VCaP (cell line): ENCODE measurements at regions not wholly inside any gene's neighbourhood (a gene's known extent, or its start where the extent isn't known, plus 50 kb on each side); places are given as distances from the start of the nearest gene placed in this dataset.
"Not testable (repeated sequence)": the region's sequence is repeated elsewhere in the genome, so short reads cannot be mapped to it uniquely, and the experiment has no call there.

Experiments
- H3K27ac ChIP-seq: fragments of 450-650 bp; 2 replicates; pipeline ENCODE4 v1.5.1; 2017
- TF ChIP-seq, protein P1 (sequence below): fragments of 450-650 bp; conservative IDR thresholded peaks from 2 replicates; pipeline ENCODE4 v1.5.1; 2017; ENCODE audit warnings: mild to moderate bottlenecking, moderate library complexity

DNA sequence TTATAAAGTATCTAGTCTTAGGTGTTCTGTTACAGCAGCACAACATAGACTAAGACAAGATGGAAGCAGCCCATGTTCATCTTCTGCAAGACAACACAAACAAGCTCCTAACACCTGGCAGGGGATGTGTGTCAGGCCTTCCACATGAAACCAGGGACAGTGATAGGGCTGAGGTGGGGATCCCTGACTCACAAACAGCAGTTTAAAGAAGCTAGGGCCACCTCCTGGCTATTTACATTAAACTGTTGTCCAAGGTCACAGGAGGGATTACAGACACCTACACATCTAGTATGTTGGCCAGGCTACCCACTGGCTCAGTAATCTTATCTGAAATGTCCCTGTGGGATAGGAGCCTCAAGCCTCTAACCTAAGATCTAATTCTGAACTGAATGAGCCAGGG lies 211.3 kb downstream of the MINAR1 start:
- TF ChIP-seq, protein P1, sequence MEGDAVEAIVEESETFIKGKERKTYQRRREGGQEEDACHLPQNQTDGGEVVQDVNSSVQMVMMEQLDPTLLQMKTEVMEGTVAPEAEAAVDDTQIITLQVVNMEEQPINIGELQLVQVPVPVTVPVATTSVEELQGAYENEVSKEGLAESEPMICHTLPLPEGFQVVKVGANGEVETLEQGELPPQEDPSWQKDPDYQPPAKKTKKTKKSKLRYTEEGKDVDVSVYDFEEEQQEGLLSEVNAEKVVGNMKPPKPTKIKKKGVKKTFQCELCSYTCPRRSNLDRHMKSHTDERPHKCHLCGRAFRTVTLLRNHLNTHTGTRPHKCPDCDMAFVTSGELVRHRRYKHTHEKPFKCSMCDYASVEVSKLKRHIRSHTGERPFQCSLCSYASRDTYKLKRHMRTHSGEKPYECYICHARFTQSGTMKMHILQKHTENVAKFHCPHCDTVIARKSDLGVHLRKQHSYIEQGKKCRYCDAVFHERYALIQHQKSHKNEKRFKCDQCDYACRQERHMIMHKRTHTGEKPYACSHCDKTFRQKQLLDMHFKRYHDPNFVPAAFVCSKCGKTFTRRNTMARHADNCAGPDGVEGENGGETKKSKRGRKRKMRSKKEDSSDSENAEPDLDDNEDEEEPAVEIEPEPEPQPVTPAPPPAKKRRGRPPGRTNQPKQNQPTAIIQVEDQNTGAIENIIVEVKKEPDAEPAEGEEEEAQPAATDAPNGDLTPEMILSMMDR: no peak

DNA sequence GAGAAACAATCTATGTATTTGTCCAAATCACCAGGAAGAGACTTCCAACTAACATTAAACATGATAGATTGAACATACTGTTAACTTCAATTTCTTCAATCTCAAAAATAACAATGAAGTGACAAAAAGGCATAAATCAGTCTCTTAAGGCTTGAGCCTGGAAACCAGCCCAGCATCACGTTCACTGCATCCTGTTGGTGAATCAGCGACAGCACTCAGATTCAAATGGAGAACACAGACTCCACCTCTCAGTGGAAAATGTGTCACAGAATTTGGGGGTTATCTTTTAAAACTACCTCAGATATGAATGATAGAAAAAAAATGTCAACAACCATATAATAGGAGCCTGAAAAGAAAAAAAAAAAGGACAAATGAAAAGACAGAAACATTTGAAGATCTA lies 212.0 kb downstream of the MINAR1 start:
- H3K27ac ChIP-seq: no peak overlapping the region
- TF ChIP-seq, protein P1: no peak

More for the DNA sequence above, 211.3 kb downstream of the MINAR1 start:
- no peak overlapping the region for H3K27ac ChIP-seq

DNA sequence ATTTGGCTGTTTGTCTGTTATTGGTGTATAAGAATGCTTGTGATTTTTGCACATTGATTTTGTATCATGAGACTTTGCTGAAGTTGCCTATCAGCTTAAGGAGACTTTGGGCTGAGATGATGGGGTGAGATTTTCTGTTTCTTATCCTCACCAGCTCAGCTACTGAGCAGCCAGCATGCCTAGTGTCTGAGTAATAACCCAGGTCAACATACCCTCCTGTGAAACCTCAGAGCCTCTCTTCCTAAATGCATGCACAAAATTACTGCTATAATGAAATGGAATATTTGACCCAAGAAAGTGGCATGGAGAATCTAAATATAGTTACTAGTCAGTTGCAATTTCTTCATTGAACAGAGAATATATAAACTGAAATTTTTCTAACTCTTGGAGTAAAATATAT lies 220.8 kb downstream of the MINAR1 start:
- not testable (repeated sequence) for H3K27ac ChIP-seq

DNA sequence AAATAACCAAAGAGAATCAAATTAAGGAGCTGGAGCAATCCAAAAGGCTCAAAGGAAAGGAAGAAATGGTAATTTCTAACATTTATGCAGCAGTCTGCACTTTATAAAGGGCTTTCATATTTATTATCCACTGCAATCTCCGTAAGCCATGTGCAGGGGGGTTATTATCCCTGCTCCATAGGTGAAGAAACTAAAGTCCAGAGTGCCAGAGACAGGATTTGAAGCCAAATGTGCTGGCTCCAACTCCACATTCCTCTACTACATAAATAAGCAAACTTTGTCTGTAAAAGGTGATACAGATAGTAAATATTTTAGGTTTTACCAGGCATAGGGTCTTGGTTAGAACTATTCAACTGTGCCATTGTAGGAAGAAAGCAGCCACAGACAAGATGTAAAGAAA lies 221.4 kb downstream of the MINAR1 start:
- TF ChIP-seq, protein P1: no peak

DNA sequence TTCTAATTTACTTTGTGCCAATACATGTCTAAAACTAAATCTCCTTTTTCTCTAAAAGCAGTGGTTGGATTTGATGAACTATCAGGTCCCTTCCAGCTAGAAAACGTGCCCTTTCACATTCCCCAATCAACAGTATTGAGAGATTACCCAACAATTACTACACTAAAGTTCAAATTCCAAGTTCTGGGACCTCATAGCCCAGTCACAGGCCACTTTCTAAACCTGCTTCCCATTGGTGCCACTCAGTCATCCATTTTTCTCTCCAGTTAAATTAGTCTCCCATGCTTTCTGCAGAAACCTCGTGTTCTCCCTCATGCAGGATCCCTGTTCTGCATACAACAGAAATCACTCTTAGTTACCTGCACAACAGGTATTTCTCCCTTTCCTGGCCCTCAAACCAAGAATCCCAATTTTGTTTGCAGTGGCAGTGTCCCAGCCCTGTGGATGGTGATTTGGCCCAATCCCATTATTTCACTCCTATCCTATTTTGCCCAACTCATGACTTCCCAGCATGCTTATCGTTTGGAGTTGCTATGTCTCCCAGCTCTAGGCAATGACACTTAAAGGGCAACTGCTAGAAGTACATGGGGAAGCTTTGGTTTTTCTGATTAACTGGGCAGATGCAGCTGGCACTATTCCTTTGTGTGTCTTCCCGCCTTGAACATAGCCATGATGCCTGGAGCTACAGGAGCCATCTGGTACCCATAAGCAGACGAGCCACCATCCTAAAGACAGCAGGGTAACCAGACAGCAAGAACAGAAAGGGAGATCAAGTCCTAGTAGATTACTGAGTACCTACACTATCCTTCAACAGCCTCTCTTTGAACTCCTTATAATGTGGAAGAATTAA lies 224.2 kb downstream of the MINAR1 start:
- H3K27ac ChIP-seq: peak overlapping the region; percentile 20
- TF ChIP-seq, protein P1: no peak

More for the DNA sequence above, 221.4 kb downstream of the MINAR1 start:
- no peak overlapping the region for H3K27ac ChIP-seq

DNA sequence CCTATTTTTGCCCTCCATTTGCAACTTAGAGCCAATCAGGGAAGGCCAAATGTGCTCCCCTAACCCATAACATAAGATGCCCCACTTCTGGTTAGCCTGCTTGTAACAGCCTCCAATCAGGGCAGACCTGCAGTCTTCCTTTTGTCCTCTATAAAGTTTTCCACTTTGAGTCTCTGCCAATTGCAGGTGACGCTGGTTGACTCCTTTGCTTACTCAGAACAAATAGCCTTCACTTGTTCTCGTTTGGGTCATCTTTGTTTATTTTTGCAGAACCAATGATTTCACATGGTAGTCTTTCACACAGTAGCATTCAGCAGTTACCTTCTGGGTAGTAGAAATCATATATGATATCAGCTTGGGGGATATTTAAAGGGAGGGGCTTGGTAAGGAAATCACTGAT lies 225.6 kb downstream of the MINAR1 start:
- TF ChIP-seq, protein P1: no peak

DNA sequence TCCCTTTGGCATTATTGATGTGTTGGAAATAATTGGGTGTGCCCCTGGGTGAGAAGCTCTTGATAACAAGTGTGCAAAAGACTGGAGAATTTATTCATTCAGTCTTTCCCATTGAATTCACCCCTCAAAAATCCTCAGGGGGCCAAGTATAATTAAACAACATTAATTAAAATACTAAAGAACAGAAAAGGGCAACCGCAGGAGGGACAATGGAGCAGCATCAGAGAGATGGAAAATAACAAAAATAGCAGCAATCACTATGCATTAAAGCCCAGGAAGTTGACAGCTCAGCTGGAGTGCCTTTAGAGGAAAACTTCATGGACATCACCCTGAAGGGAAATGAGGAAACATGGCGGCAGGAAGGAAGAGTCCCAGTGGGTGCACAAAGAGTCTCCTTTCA lies 227.6 kb downstream of the MINAR1 start:
- TF ChIP-seq, protein P1: no peak
- H3K27ac ChIP-seq: no peak overlapping the region

More for the DNA sequence above, 225.6 kb downstream of the MINAR1 start:
- no peak overlapping the region for H3K27ac ChIP-seq

DNA sequence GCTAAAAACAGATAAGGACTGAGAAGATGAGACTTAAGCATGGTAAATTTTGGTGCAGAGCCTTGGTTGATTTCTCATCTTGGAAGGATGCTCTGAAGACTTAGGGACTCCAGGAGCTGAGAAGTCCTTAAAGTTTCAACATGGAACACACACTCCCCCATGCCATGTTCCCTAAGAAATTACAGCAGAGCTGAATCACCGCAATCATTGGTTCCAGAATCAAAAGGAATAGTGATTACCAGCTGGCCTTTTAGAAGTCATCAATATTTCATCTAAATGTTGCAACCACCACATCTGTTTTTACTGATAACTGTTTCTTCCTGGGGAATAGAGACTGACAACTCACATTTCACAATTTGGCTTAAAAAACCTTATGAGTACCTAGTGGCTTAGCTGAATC lies 229.3 kb downstream of the MINAR1 start:
- H3K27ac ChIP-seq: no peak overlapping the region
- TF ChIP-seq, protein P1: no peak
